Lung (tissue), 11 donors: ENCODE measurements at regions not wholly inside any gene's neighbourhood (a gene's known extent, or its start where the extent isn't known, plus 50 kb on each side); places are given as distances from the start of the nearest gene placed in this dataset.
A peak's percentile ranks its signal among the peaks of the same experiment; 100 is the strongest.

ENCODE experiments used
- ATAC-seq: fragments of 200-7000 bp; cut with Tn5 transposase; one replicate; pipeline ENCODE4 v1.9.1; 2020; ENCODE audit warnings: moderate number of reproducible peaks; ENCODE audit not compliant: insufficient read depth, low FRiP score
- DNase-seq, 3 donors: peaks; one replicate each; pipeline ENCODE4 v3.0.0-alpha.2; 2013 to 2017
- H3K27ac ChIP-seq, 2 donors: one replicate each; pipeline ENCODE4 v1.5.1; 2013; ENCODE audit warnings: mild to moderate bottlenecking in 2 of 2, moderate library complexity in 2 of 2, control low read depth in 1 of 2, inconsistent platforms in 1 of 2, low read depth in 1 of 2, low read length in 1 of 2
- H3K27me3 ChIP-seq, 3 donors: one replicate each; pipeline ENCODE4 v1.5.1; 2013; ENCODE audit warnings: low read length in 2 of 3; ENCODE audit not compliant: control insufficient read depth in 3 of 3, insufficient read depth in 3 of 3
- H3K36me3 ChIP-seq, 4 donors: one replicate each; pipeline ENCODE4 v1.5.1; 2013; ENCODE audit warnings: low read length in 4 of 4, mild to moderate bottlenecking in 1 of 4, moderate library complexity in 1 of 4; ENCODE audit not compliant: control insufficient read depth in 4 of 4, insufficient read depth in 4 of 4
- H3K4me1 ChIP-seq, 5 donors: one replicate each; pipeline ENCODE4 v1.5.1; 2013; ENCODE audit warnings: low read length in 5 of 5, mild to moderate bottlenecking in 2 of 5, moderate library complexity in 1 of 5; ENCODE audit not compliant: control insufficient read depth in 5 of 5, insufficient read depth in 5 of 5
- H3K4me3 ChIP-seq: one replicate; pipeline ENCODE4 v1.5.1; 2013; ENCODE audit warnings: mild to moderate bottlenecking, control low read depth, moderate library complexity
- H3K9ac ChIP-seq, 2 donors: one replicate each; pipeline ENCODE4 v1.5.1; 2013; ENCODE audit warnings: low read length in 2 of 2, control low read depth in 1 of 2; ENCODE audit not compliant: insufficient read depth in 1 of 2
- H3K9me3 ChIP-seq, 4 donors: one replicate each; pipeline ENCODE4 v1.5.1; 2013; ENCODE audit warnings: low read length in 3 of 4, mild to moderate bottlenecking in 1 of 4, moderate library complexity in 1 of 4; ENCODE audit not compliant: control insufficient read depth in 4 of 4, insufficient read depth in 3 of 4
- CTCF ChIP-seq: IDR thresholded peaks from 2 replicates; pipeline ENCODE4 v1.5.1; 2012; ENCODE audit warnings: mild to moderate bottlenecking; ENCODE audit errors: control extremely low read depth, extremely low read depth
- WGBS, 2 donors: extraction: QIAGEN DNeasy Blood & Tissue Kit; methylation state at CpG; one replicate each; pipeline ENCODE4 v1.1.7; 2013; 5-methylcytosine and 5-hydroxymethylcytosine counted together
- donor health status: control.
- donor health status: control.
- donor health status: Bipolar disorder and iron deficiency.
- donor health status: healthy.
- donor health status: DM: yes; HTN: yes; CAD: no.

- H3K27ac ChIP-seq: no peak overlapping the region
- H3K4me3 ChIP-seq: no peak overlapping the region
- WGBS, 2 donors: 45 to 53% methylated on average over 8 of the region's 8 CpGs
- no peaks in the 10 kb centered on the region for H3K27me3 ChIP-seq
- peaks cover 0 to 2% (median 0%) of the 10 kb centered on the region in 4 donors for H3K9me3 ChIP-seq
- peaks cover 0 to 2% (median 0%) of the 10 kb centered on the region in 5 donors for H3K4me1 ChIP-seq
- ATAC-seq (no peak), DNase-seq (peak; percentile 19 to 43 (median 21))
- no peak overlapping the region for H3K9ac ChIP-seq
- no peaks in the 10 kb centered on the region for H3K36me3 ChIP-seq
- no peak for TF ChIP-seq CTCF
Observed at GRCh38 chr9:1871626-1872419, 143.3 kb upstream of the SMARCA2 start.

GRCh38 chr9:1875251-1875851 is 139.8 kb upstream of the SMARCA2 start:
- WGBS, 2 donors: 82 to 85% methylated on average over 8 of the region's 8 CpGs
- Histone ChIP-seq H3K36me3 (no peaks in the 10 kb centered on the region), H3K4me1 (peaks cover 0 to 2% (median 0%) of the 10 kb centered on the region in 5 donors), H3K4me3 (no peak overlapping the region), H3K9me3 (peaks cover 0 to 2% (median 0%) of the 10 kb centered on the region in 4 donors), H3K27ac (no peak overlapping the region), H3K27me3 (no peaks in the 10 kb centered on the region), H3K9ac (no peak overlapping the region)
- DNase-seq (no peak), ATAC-seq (no peak)
- no peak for TF ChIP-seq CTCF

- DNase-seq (no peak), ATAC-seq (no peak)
- Histone ChIP-seq H3K9me3 (peaks cover 0 to 2% (median 0%) of the 10 kb centered on the region in 4 donors), H3K4me3 (no peak overlapping the region), H3K36me3 (no peaks in the 10 kb centered on the region), H3K27ac (no peak overlapping the region), H3K4me1 (peaks cover 0 to 2% (median 0%) of the 10 kb centered on the region in 5 donors), H3K9ac (no peak overlapping the region), H3K27me3 (no peaks in the 10 kb centered on the region)
- no peak for TF ChIP-seq CTCF
- WGBS, 2 donors: 69 to 71% methylated on average over 5 of the region's 5 CpGs
Observed at GRCh38 chr9:1875921-1876448, 139.2 kb upstream of the SMARCA2 start.
